Tibial nerve (tissue), 3 donors: ENCODE measurements at regions not wholly inside any gene's neighbourhood (a gene's known extent, or its start where the extent isn't known, plus 50 kb on each side); places are given as distances from the start of the nearest gene placed in this dataset.
"Not testable (repeated sequence)": the region's sequence is repeated elsewhere in the genome, so short reads cannot be mapped to it uniquely, and the experiment has no call there.

Experiments used
- POLR2A ChIP-seq, 2 donors: fragments of 450-650 bp; IDR thresholded peaks; one replicate each; pipeline ENCODE4 v1.6.1; 2017; ENCODE audit warnings: antibody characterized with exemption in 2 of 2, mild to moderate bottlenecking in 2 of 2, moderate library complexity in 2 of 2
- TF ChIP-seq, protein P1 (sequence below), 5 experiments: fragments of 200-600 bp in 3 of 5; fragments of 450-650 bp in 2 of 5; sonication (generic) in 3 of 5; IDR thresholded peaks; one replicate each; pipeline ENCODE4 v1.5.1; 2016 to 2019; ENCODE audit warnings: antibody characterized with exemption in 5 of 5, mild to moderate bottlenecking in 3 of 5, moderate library complexity in 2 of 5

DNA sequence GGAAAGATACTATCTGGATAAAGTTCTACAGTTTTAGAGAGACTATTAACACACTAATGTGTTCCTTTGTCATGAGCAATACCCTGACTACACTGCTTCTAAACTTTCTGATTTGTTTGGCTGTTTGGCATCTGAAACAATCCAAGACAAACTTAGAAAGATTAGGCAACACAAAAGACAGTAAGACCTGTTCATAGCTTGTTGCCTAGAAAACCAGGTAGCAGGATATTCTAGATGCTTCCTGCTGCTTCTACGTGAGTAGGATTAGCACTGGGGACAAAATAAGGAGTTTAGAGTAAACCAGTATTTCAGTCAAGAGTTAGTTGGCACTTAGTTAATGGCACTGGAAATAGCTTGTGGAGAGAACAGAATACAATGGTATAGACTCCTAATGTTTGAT is 256.5 kb downstream of the ZNF37A start:
- not testable (repeated sequence) for TF ChIP-seq POLR2A (IDR thresholded peaks at IDR 0.05)
- TF ChIP-seq, protein P1, sequence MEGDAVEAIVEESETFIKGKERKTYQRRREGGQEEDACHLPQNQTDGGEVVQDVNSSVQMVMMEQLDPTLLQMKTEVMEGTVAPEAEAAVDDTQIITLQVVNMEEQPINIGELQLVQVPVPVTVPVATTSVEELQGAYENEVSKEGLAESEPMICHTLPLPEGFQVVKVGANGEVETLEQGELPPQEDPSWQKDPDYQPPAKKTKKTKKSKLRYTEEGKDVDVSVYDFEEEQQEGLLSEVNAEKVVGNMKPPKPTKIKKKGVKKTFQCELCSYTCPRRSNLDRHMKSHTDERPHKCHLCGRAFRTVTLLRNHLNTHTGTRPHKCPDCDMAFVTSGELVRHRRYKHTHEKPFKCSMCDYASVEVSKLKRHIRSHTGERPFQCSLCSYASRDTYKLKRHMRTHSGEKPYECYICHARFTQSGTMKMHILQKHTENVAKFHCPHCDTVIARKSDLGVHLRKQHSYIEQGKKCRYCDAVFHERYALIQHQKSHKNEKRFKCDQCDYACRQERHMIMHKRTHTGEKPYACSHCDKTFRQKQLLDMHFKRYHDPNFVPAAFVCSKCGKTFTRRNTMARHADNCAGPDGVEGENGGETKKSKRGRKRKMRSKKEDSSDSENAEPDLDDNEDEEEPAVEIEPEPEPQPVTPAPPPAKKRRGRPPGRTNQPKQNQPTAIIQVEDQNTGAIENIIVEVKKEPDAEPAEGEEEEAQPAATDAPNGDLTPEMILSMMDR (IDR thresholded peaks at IDR 0.05), result not testable (repeated sequence)
